Keratinocyte (primary cell): ENCODE measurements at regions not wholly inside any gene's neighbourhood (a gene's known extent, or its start where the extent isn't known, plus 50 kb on each side); places are given as distances from the start of the nearest gene placed in this dataset.

ENCODE experiments used
- DNase-seq: peaks from one replicate; pipeline ENCODE4 v3.0.0-alpha.2; 2011; ENCODE audit warnings: low read depth, missing footprints, low spot score
- FAIRE-seq: peaks from 2 replicates; lab custom pipeline; 2011; peaks lifted over from hg19 to GRCh38; lab: Jason Lieb, UNC
- H2AFZ ChIP-seq: 2 replicates; pipeline ENCODE4 v1.6.0; 2012; ENCODE audit warnings: low read length, control low read depth, inconsistent platforms; ENCODE audit not compliant: control insufficient read depth
- H3K27ac ChIP-seq: 2 replicates; pipeline ENCODE4 v1.5.1; 2011; ENCODE audit warnings: low read length; ENCODE audit not compliant: control insufficient read depth, insufficient read depth
- H3K27me3 ChIP-seq: 3 replicates; pipeline ENCODE4 v1.6.0; 2011; ENCODE audit warnings: low read length; ENCODE audit not compliant: control insufficient read depth, insufficient read depth; ENCODE audit errors: extremely low read depth
- H3K36me3 ChIP-seq, 2 experiments: 2 replicates in 1 of 2; 3 replicates in 1 of 2; pipeline ENCODE4 v1.5.1; 2011; ENCODE audit warnings: low read length in 2 of 2, mild to moderate bottlenecking in 1 of 2; ENCODE audit not compliant: control insufficient read depth in 2 of 2, insufficient read depth in 2 of 2; ENCODE audit errors: extremely low read depth in 1 of 2
- H3K4me1 ChIP-seq: 3 replicates; pipeline ENCODE4 v1.5.1; 2011; ENCODE audit warnings: low read length; ENCODE audit not compliant: control insufficient read depth, insufficient read depth; ENCODE audit errors: extremely low read depth
- H3K4me2 ChIP-seq: 3 replicates; pipeline ENCODE4 v1.6.0; 2011; ENCODE audit warnings: low read depth, low read length; ENCODE audit not compliant: control insufficient read depth, insufficient read depth; ENCODE audit errors: extremely low read depth
- H3K4me3 ChIP-seq, 3 experiments: fragments of 200-600 bp in 1 of 3; sonication (generic) in 1 of 3; 2 replicates in 2 of 3; 3 replicates in 1 of 3; pipeline ENCODE4 v1.5.1; 2011 to 2016; ENCODE audit warnings: low read length in 3 of 3, mild to moderate bottlenecking in 3 of 3, control low read depth in 2 of 3, inconsistent platforms in 1 of 3, low read depth in 1 of 3, mixed read lengths in 1 of 3, mixed run types in 1 of 3, moderate library complexity in 1 of 3; ENCODE audit not compliant: control insufficient read depth in 2 of 3, insufficient read depth in 2 of 3; ENCODE audit errors: extremely low read depth in 1 of 3
- H3K79me2 ChIP-seq: 2 replicates; pipeline ENCODE4 v1.6.0; 2012; ENCODE audit warnings: low read length; ENCODE audit not compliant: control insufficient read depth, insufficient read depth
- H3K9ac ChIP-seq: 3 replicates; pipeline ENCODE4 v1.6.0; 2011; ENCODE audit warnings: low read length; ENCODE audit not compliant: control insufficient read depth, insufficient read depth; ENCODE audit errors: extremely low read depth
- H3K9me1 ChIP-seq: 3 replicates; pipeline ENCODE4 v1.6.0; 2011; ENCODE audit warnings: low read length; ENCODE audit not compliant: control insufficient read depth, insufficient read depth; ENCODE audit errors: extremely low read depth
- H3K9me3 ChIP-seq: 2 replicates; pipeline ENCODE4 v1.5.1; 2012; ENCODE audit warnings: low read depth, low read length; ENCODE audit not compliant: control insufficient read depth
- H4K20me1 ChIP-seq: 3 replicates; pipeline ENCODE4 v1.6.0; 2011; ENCODE audit warnings: low read length; ENCODE audit not compliant: control insufficient read depth, insufficient read depth; ENCODE audit errors: extremely low read depth
- EZH2 ChIP-seq: IDR thresholded peaks from one replicate; pipeline ENCODE4 v1.6.1; 2012; ENCODE audit warnings: inconsistent platforms, mild to moderate bottlenecking, low read length, moderate library complexity
- dilution Hi-C: fragments of 300-500 bp; cut with MboI; formaldehyde crosslinking; loops from one replicate; pipeline ENCODE4 v1.7.0; 2020; ENCODE audit warnings: low sequenced_read_pairs; ENCODE audit not compliant: extremely low pct_ligation_motif_present
- TF ChIP-seq, protein P1 (sequence below), 3 experiments: IDR thresholded peaks in 1 of 3; conservative IDR thresholded peaks in 1 of 3; optimal IDR thresholded peaks in 1 of 3; 2 replicates in 2 of 3; 3 replicates in 1 of 3; pipeline versions ENCODE3 to v1.5.1; 2011; ENCODE audit warnings: low read length in 3 of 3, mild to moderate bottlenecking in 3 of 3, moderate library complexity in 2 of 3, control low read depth in 1 of 3, inconsistent platforms in 1 of 3; ENCODE audit not compliant: insufficient read depth in 2 of 3; ENCODE audit errors: extremely low read depth in 1 of 3

DNA sequence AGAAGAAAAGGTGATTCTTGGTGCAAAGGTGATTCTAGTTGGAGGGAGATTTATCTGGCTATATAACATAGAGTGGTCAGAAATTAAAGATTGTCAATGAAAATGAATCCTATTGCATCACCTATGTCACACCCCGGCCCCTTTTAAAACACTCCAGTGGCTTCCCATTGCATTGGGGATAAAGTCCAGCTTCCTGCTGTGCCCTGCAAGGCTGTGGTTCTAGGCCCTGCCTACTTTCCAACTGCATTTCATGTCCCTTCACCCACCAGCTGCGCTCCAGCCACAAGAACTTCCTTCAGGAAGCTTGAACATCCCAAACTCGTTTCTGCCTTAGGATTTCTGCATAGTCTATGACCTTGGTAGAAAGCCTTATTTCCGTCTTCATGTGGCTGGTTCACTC is 118.7 kb upstream of the UMPS start:
- peaks cover 2% of the 10 kb centered on the region for H3K4me1 ChIP-seq
- FAIRE-seq (no peak), DNase-seq (no peak)
- TF ChIP-seq, protein P1, sequence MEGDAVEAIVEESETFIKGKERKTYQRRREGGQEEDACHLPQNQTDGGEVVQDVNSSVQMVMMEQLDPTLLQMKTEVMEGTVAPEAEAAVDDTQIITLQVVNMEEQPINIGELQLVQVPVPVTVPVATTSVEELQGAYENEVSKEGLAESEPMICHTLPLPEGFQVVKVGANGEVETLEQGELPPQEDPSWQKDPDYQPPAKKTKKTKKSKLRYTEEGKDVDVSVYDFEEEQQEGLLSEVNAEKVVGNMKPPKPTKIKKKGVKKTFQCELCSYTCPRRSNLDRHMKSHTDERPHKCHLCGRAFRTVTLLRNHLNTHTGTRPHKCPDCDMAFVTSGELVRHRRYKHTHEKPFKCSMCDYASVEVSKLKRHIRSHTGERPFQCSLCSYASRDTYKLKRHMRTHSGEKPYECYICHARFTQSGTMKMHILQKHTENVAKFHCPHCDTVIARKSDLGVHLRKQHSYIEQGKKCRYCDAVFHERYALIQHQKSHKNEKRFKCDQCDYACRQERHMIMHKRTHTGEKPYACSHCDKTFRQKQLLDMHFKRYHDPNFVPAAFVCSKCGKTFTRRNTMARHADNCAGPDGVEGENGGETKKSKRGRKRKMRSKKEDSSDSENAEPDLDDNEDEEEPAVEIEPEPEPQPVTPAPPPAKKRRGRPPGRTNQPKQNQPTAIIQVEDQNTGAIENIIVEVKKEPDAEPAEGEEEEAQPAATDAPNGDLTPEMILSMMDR (optimal IDR thresholded peaks at IDR 0.05 in 1 of 3, IDR thresholded peaks at IDR 0.05 in 1 of 3, conservative IDR thresholded peaks at IDR 0.05 in 1 of 3; ENCODE audit: extremely low read depth in 1 of 3, insufficient read depth in 2 of 3, low read length in 3 of 3), result no peak
- no peak for TF ChIP-seq EZH2
- H3K27ac ChIP-seq, result no peak overlapping the region
- H3K4me3 ChIP-seq, result no peak overlapping the region
- no peak overlapping the region for H3K9ac ChIP-seq
- no peaks in the 10 kb centered on the region for H3K9me1 ChIP-seq
- H4K20me1 ChIP-seq, result no peaks in the 10 kb centered on the region
- dilution Hi-C loops, result no loop called here
- no peaks in the 10 kb centered on the region for H3K36me3 ChIP-seq
- no peak overlapping the region for H2AFZ ChIP-seq
- peaks cover 8% of the 10 kb centered on the region for H3K27me3 ChIP-seq
- H3K79me2 ChIP-seq, result no peaks in the 10 kb centered on the region
- no peaks in the 10 kb centered on the region for H3K9me3 ChIP-seq
- no peak overlapping the region for H3K4me2 ChIP-seq

DNA sequence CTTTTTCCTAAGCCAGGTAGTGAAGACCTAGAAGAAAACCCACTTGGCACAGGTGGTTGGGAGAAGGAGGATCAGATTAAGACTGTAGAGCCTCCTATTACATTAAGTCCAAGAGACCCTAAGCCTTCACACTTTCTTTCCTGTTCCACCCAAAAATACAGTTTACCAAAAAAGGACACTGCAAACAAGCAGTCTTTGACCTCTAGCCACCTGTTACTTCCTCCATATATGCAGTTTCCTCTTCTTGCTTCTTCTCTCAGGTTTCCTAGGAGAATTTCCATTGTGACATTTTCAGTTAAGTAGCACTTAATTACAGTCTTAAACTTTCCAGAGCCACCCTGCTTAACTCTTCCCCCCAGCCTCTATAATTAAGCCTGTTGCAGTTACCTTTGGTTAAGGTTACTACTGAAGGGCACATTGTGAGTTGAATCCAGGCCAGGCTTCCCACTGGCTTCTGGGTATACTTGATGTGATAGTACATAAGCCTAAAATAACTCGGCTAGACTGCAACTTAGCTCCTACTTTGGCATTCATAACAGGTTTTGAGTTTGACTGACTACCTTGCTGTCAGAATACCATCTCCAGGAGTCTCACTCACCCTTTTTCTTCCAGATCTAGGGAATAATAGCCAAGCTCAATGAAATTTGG is 114.2 kb upstream of the UMPS start:
- no peaks in the 10 kb centered on the region for H4K20me1 ChIP-seq
- H3K79me2 ChIP-seq, result no peaks in the 10 kb centered on the region
- dilution Hi-C loops, result no loop called here
- no peak overlapping the region for H3K27ac ChIP-seq
- no peak overlapping the region for H2AFZ ChIP-seq
- H3K4me2 ChIP-seq, result no peak overlapping the region
- peaks cover 8% of the 10 kb centered on the region for H3K27me3 ChIP-seq
- H3K4me3 ChIP-seq, result no peak overlapping the region
- H3K4me1 ChIP-seq, result no peaks in the 10 kb centered on the region
- DNase-seq (no peak), FAIRE-seq (no peak)
- H3K9ac ChIP-seq, result no peak overlapping the region
- TF ChIP-seq, protein P1 (optimal IDR thresholded peaks at IDR 0.05 in 1 of 3, IDR thresholded peaks at IDR 0.05 in 1 of 3, conservative IDR thresholded peaks at IDR 0.05 in 1 of 3; ENCODE audit: extremely low read depth in 1 of 3, insufficient read depth in 2 of 3, low read length in 3 of 3), result no peak
- TF ChIP-seq EZH2, result no peak
- H3K36me3 ChIP-seq, result no peaks in the 10 kb centered on the region
- no peaks in the 10 kb centered on the region for H3K9me3 ChIP-seq
- H3K9me1 ChIP-seq, result no peaks in the 10 kb centered on the region
